ENCODE measurements at regions not wholly inside any gene's neighbourhood (a gene's known extent, or its start where the extent isn't known, plus 50 kb on each side); places are given as distances from the start of the nearest gene placed in this dataset.

GRCh38 chr11:104649002-104649401 is 249.3 kb downstream of the CASP12 start:
- no CpG with 5 or more reads among the region's 1 CpG for WGBS (ENCODE audit: insufficient coverage)
- no peak overlapping the region for H3K4me3 ChIP-seq (replicated peaks in 1 of 3; ENCODE audit: low read depth in 2 of 3, low read length in 3 of 3)
- Mint-ChIP-seq H3K9me3 (peaks cover 3 to 14% (median 11%) of the 10 kb centered on the region in 7 donors), H3K4me1 (peaks cover 10% of the 10 kb centered on the region), H3K4me3 (no peak overlapping the region), H3K36me3 (no peaks in the 10 kb centered on the region), H3K27ac (no peak overlapping the region), H3K27me3 (ENCODE audit: low read depth in 3 of 3) (no peaks in the 10 kb centered on the region)
- H3K9ac ChIP-seq (ENCODE audit: insufficient read depth, low read length, poor library complexity, severe bottlenecking) = no peak overlapping the region
- DNase-seq = no peak
- H4K20me1 ChIP-seq (ENCODE audit: insufficient read depth, low read length) = no peaks in the 10 kb centered on the region
- peaks cover 0 to 9% of the 10 kb centered on the region in 2 donors for H3K9me3 ChIP-seq (replicated peaks in 1 of 2; ENCODE audit: control insufficient read depth in 1 of 2, insufficient read depth in 1 of 2, low read length in 2 of 2)
- no peak overlapping the region for H2AFZ ChIP-seq (ENCODE audit: insufficient read depth, low read depth, low read length, poor library complexity, severe bottlenecking)
- intact Hi-C loops (cut with micrococcal nuclease) = no loop called here
- H3K36me3 ChIP-seq (replicated peaks in 1 of 2; ENCODE audit: control insufficient read depth in 1 of 2, insufficient read depth in 2 of 2, low read length in 2 of 2) = no peaks in the 10 kb centered on the region
- H3K27ac ChIP-seq (ENCODE audit: low read depth in 1 of 2, low read length in 2 of 2) = no peak overlapping the region
- H3K4me1 ChIP-seq (ENCODE audit: control insufficient read depth in 1 of 2, insufficient read depth in 2 of 2, low read length in 2 of 2) = peaks cover 0 to 7% of the 10 kb centered on the region in 2 donors
- no peak overlapping the region for H3K4me2 ChIP-seq (replicated peaks; ENCODE audit: extremely low read depth, low read length, poor library complexity, severe bottlenecking)
- H3K79me2 ChIP-seq (ENCODE audit: insufficient read depth, low read length) = no peaks in the 10 kb centered on the region
- H3K27me3 ChIP-seq (ENCODE audit: control insufficient read depth in 2 of 2, insufficient read depth in 2 of 2, low read length in 2 of 2) = no peaks in the 10 kb centered on the region
- TF ChIP-seq CTCF (IDR thresholded peaks at IDR 0.05) = no peak

- Histone ChIP-seq H3K27ac (ENCODE audit: low read depth in 1 of 2, low read length in 2 of 2) (no peak overlapping the region), H3K79me2 (ENCODE audit: insufficient read depth, low read length) (no peaks in the 10 kb centered on the region), H2AFZ (ENCODE audit: insufficient read depth, low read depth, low read length, poor library complexity, severe bottlenecking) (no peak overlapping the region), H3K4me2 (replicated peaks; ENCODE audit: extremely low read depth, low read length, poor library complexity, severe bottlenecking) (no peak overlapping the region), H3K27me3 (ENCODE audit: control insufficient read depth in 2 of 2, insufficient read depth in 2 of 2, low read length in 2 of 2) (no peaks in the 10 kb centered on the region), H3K9ac (ENCODE audit: insufficient read depth, low read length, poor library complexity, severe bottlenecking) (no peak overlapping the region), H3K36me3 (replicated peaks in 1 of 2; ENCODE audit: control insufficient read depth in 1 of 2, insufficient read depth in 2 of 2, low read length in 2 of 2) (no peaks in the 10 kb centered on the region), H3K4me3 (replicated peaks in 1 of 3; ENCODE audit: low read depth in 2 of 3, low read length in 3 of 3) (no peak overlapping the region), H3K9me3 (replicated peaks in 1 of 2; ENCODE audit: control insufficient read depth in 1 of 2, insufficient read depth in 1 of 2, low read length in 2 of 2) (peaks cover 0 to 5% of the 10 kb centered on the region in 2 donors), H3K4me1 (ENCODE audit: control insufficient read depth in 1 of 2, insufficient read depth in 2 of 2, low read length in 2 of 2) (no peaks in the 10 kb centered on the region), H4K20me1 (ENCODE audit: insufficient read depth, low read length) (no peaks in the 10 kb centered on the region)
- intact Hi-C loops (cut with micrococcal nuclease) = no loop called here
- Mint-ChIP-seq H3K36me3 (no peaks in the 10 kb centered on the region), H3K27me3 (ENCODE audit: low read depth in 3 of 3) (no peaks in the 10 kb centered on the region), H3K4me1 (peaks cover 2% of the 10 kb centered on the region), H3K9me3 (peaks cover 0 to 10% (median 6%) of the 10 kb centered on the region in 7 donors), H3K4me3 (no peak overlapping the region), H3K27ac (no peak overlapping the region)
- TF ChIP-seq CTCF (IDR thresholded peaks at IDR 0.05) = no peak
- WGBS (ENCODE audit: insufficient coverage) = no CpG with 5 or more reads among the region's 2 CpGs
- no peak for DNase-seq
Measured at GRCh38 chr11:104645261-104646222, 252.7 kb downstream of the CASP12 start.

Measured in CD14-positive monocyte (primary cell).